GM21737 (cell line): ENCODE measurements at regions not wholly inside any gene's neighbourhood (a gene's known extent, or its start where the extent isn't known, plus 50 kb on each side); places are given as distances from the start of the nearest gene placed in this dataset.
"Not testable (repeated sequence)": the region's sequence is repeated elsewhere in the genome, so short reads cannot be mapped to it uniquely, and the experiment has no call there.

Experiments used
- ATAC-seq: cut with Tn5 transposase; IDR thresholded peaks from one replicate; pipeline ENCODE4 v1.9.1; 2021; ENCODE audit warnings: mild to moderate bottlenecking, moderate library complexity; ENCODE audit not compliant: unreplicated experiment

DNA sequence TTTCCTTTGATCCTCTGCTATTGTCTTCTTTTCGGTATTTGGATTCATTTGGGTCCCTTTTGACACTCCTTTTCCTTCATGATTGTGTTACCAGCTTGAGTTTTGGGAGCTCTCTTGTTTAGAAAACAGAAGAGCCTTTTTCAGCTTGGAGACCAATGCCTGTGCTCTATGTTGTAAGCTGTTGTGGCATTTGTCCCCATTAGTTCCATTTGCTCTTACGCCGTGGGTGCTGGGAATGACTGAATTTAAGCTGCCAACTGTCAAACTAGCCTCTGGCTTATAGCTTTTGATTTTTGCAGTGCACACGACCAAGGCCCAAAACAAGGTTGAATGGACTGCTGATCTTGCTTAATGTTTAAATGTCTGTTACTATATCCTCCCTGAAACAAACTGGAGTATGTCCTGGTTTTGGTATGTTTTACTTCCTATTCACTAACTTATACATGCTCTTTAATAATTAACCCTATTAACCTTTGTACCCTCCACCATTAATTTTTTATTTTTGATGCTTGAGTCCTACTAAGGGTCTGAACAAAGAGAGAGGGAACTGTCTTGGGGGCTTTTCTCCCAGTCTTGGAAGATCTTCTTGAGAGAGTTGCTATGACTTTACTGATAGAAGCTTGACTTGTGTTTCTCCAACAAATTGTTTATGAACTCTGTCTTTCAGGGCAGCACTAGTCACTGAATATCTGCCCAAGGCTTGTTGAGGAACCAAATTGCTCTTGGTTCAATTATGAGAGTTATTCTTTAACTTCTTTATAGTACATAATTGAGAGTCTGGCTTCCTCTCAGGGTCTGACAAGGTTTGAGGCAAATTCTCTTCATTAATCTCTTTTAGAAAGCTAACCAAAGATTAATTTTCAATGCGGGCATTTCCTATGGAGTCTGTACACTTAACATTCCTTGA, 100.3 kb upstream of the SIRPG start:
- ATAC-seq, result no peak

DNA sequence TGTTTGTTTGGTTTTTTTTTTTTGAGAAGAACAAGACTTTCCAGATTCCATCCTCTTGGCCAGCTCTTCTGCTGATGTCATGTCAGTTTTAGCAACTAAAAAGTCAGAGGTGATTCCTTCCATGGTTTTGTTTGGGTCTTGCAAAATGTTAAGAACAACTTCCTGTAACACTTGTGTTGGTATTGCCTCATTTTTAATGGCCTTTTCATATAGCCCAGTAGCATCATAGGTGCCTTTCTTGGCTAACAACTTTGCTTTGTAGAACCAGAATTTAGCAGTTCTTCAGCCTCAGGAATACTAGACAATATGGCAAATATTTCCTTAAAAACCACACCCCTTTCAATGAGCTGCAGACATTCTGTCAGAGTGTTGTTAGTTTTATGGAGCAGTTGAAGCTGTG, 99.5 kb upstream of the SIRPG start:
- no peak for ATAC-seq

- no peak for ATAC-seq
These were observed 97.2 kb upstream of the SIRPG start for GRCh38 chr20:1754749-1755148.

GRCh38 chr20:1754306-1754705, 96.7 kb upstream of the SIRPG start:
- no peak for ATAC-seq

- no peak for ATAC-seq
These were observed 94.5 kb upstream of the SIRPG start for GRCh38 chr20:1752045-1752444.

DNA sequence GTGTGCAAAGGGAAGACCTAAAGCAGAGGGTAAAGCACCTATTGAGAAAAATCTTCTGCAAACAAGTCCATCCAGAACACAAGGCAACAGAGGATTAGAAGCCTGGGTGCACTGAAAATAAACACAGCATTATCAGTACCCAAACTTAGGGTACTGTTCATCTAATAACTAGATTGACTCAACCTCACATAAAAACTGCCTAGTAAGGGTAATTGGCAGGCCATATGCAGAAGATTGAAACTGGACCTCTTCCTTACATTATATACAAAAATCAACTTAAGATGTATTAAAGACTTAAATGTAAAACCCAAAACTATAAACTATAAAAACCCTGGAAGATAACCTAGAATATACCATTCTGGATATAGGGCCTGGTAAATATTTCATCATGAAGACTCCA, 91.2 kb upstream of the SIRPG start:
- ATAC-seq, result no peak

DNA sequence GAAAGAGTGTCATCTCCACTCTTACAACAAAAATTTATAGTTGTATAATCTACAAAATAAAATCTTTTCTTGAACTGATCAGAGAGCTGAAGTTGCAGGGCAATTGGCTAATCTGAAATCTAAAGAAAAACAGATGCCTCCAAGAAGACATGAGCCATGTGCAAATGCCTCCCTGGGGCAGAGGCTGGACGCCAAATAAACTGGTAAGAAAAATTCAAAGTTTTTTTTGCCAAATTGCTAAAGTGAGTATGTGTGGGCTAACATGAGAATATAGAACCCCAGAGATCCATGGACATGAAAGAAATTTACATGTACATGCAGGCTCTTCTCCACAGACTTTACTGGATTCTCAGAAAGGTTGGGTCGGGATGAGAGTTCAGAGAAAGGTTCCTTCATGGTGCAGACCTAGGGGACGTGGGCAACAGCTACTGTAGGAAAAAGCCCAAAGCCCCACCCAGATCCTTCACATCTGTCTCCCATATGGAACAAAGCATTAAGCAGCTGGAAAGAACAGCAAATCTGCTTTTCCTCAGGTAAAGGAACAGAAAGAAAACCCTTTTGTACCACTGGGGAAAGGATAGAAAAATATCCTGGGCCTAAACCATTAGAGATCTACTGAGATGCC, 90.5 kb upstream of the SIRPG start:
- ATAC-seq, result no peak

DNA sequence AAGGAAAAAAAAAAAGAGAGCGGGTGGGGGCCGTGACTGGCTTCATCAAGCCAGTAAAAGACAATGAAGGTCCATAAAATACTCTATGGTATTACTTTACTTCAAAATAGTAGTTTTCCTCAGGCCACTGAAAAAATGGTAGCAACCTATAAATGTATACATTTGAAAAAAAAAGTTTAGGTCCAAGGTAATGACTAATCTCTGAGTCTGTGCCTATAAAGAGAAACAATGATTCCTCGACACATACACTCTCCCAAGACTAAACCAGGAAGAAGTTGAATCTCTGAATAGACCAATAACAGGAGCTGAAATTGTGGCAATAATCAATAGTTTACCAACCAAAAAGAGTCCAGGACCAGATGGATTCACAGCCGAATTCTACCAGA, 84.5 kb upstream of the SIRPG start:
- not testable (repeated sequence) for ATAC-seq

DNA sequence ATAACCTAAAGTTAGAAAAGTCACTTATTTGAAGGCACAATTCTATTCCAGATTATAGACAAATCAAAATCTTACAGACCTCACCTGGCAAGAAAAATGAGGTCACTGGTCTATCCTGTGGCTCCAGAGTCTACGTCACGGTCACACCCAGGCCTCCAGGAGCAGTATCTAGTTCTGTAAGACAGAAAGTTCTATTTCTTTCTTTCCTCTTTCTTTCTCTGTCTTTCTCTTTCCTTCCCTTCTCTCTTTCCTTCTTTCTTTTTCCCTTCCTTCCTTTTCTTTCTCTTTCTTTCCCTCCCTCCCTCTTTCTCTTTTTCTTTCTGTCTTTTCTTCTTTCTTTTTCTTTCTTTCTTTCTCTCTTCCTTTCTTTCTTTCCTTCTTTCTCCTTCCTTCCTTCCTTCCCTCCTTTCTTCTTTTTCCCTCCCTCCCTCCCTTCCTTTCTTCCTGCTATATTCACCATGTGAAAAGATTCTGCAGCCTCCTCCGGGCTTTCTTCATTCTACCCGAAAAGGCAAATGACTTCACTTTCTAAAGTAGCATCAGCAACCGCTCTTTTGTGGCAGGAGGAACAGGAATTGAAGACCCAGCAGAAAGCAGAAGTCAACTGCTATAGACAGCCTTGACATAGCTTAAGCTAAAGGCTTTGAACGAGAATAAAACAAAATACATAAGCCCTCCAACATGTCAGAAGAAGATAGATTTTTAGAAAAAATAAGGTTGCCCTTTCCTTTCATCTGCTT, 83.9 kb upstream of the SIRPG start:
- no peak for ATAC-seq

DNA sequence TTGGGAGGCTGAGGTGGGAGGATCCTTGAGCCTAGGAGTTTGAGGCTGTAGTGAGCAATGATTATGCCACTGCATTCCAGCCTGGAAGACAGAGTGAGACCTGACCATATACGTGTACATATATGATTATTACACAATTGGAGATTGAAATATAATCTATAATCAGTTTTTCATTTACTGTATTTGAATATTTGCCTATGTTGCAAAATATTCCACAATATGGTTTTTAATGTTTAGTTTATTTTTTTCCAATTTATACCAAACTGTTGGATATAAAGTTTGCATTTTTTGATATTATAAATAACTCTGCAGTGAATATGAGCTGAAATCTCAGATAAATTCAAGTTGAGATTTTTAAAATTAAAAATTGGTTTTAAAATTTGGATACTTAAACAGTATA, 79.6 kb upstream of the SIRPG start:
- ATAC-seq, result no peak

GRCh38 chr20:1735417-1736089, 78.0 kb upstream of the SIRPG start:
- no peak for ATAC-seq

GRCh38 chr20:1734269-1734858, 76.8 kb upstream of the SIRPG start:
- no peak for ATAC-seq

DNA sequence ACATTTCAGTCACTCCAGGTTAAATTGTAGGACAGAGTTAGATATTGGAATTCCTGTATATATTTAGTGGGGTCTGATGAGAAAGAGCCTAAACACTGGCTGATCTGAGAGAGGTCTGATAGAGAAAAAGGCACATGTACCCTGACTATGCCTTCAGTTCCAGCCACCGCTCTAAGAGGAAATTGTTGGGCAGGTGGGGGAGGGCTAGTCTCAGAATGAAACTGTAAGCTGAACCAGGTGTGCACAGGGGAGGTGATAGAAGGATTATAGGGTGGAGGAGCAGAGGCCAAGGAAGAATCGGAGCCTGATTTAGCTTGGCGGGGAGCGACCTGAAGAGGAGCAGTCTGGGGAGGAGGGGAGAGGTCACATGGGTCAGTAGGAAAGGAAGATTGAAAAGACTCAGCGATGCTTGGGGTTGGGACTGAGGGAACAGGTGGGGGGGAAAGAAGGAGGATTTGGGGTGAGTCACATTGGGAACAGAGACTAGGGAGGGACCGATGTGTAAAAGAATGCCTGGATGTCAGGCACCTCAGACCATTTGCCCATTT, 74.3 kb upstream of the SIRPG start:
- not testable (repeated sequence) for ATAC-seq

DNA sequence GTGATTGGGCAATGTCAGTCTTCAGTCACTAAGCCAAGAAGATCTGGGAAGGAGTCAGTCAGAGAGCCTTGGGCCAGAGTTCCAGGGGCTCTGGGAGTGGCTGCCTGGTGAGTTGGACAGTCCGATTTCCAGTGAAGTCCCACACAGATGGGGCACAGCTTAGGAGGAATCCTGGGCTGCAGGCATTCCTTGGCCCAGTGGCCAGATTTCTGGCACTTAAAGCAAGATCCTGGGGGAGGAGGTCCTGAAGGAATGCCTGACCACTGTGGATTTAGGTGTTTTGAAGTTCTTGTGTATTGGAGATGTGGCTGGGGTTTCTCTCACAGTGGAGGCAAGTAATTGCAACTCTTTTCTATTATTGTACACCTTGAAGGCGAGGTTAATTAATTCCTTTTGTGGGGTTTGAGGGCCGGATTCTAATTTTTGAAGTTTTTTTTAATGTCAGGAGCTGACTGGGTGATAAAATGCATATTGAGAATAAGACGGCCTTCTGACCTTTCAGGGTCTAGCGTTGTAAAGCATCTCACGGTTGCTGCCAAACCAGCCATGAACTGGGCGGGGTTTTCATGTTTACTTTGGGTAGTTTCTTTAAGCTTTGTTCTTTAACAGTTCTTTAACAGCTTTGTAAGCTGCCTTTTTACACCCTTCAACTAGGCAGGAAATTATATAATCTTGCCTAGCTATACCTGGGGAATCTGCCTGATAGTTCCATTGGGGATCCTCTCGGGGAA, 73.6 kb upstream of the SIRPG start:
- not testable (repeated sequence) for ATAC-seq

DNA sequence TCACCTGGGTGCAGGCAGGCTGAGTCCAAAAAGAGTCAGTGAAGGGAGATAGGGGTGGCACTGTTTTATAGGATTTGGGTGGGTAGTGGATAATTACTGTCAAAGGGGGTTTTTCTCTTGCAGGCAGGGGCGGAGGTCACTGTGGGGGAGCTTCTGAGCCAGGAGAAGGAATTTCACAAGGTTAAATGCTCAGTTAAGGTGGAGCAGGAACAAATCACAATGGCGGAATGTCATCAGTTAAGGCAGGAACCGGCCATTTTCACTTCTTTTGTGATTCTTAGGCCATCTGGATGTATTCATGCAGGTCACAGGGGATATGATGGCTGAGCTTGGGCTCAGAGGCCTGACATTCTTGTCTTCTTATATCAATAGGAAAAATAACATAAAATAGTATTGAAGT, 69.7 kb upstream of the SIRPG start:
- ATAC-seq, result not testable (repeated sequence)

DNA sequence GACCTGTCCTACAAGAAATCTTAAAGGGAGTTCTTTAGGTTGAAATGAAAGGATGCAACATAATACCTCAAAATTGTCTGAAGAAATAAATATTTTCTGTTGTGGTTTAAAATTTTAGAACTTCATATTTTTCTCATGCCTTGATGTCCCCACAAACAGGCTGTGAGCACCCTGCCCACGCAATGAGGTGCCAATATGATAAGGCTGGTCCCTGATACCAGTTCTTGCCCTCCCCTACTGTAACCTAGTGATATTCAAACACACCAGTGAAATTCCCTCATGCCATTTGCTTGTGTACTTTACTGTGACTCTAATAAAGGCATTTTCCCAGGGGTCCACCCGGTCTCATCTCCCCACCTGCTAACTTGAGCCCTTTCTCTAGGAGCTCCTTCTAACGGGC, 67.3 kb upstream of the SIRPG start:
- no peak for ATAC-seq

DNA sequence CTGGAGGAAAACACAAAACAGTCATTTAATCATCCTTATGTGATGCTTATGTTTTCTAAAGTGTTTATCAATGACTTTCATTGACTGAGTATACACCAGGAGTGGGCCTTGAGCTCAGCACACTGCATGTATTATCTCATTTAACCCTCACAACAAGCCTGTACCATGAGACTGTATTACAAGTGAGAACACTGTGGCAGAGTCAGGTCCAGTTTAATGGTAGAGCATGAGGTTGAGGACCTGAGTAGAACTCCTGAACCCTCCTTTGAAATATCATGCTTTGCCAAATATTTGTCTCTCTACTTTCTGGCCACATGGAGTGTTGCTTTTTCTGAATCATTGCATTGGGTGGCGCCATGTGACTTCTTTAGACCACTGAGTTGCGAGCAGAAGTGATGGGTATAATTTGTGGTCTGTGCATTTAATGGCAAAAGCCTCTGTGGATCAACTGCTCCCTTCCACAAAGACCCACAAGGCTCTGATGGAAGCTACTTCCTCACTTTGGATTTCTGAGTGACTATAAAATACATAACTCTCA, 65.0 kb upstream of the SIRPG start:
- ATAC-seq, result no peak

GRCh38 chr20:1721687-1722512, 64.3 kb upstream of the SIRPG start:
- no peak for ATAC-seq
